ENCODE measurements at regions not wholly inside any gene's neighbourhood (a gene's known extent, or its start where the extent isn't known, plus 50 kb on each side); places are given as distances from the start of the nearest gene placed in this dataset.

DNA sequence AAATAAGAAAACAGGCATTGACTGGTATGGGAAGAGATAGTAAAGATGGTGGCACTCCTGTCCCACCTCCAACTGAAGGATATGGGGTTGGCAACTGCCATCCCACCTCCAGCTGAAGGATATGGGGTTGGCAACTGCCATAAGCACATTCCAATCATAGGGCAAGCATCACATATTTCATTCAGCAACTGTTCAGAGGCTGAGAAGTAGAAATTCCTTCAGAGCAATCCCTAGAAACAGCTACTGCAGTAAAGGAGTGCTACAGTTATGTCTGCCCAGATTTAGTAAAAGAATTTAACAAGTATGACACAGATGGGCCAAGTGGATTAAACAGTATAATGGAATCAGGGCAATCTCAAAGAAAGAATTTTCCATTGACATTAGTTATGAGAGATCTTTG, 156.8 kb downstream of the IMPG2 start:
- TF ChIP-seq CTCF (IDR thresholded peaks at IDR 0.05), result no peak
- no peak for TF ChIP-seq POLR2A (IDR thresholded peaks at IDR 0.05)

All from uterus (tissue), 2 donors.